ENCODE measurements at regions not wholly inside any gene's neighbourhood (a gene's known extent, or its start where the extent isn't known, plus 50 kb on each side); places are given as distances from the start of the nearest gene placed in this dataset.

DNA sequence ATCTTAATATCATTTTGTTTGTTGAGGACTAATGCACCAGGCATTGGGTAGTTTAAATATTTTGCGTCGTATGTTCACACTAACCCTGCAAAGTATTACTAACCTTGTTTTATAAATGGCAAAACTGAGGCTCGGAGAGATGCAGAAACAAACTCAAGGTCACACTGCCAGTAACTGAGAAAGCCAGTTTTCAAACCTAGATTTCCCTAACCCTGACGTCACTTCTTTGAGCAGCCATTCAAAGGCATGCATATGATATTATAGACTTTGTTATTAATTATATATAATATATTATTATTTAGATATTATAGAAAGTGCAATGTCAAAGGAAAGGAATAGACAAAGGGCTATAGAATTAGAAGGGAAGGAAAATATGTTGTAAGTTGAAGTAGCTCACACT lies 167.6 kb upstream of the EOMES start:
- no peaks in the 10 kb centered on the region for H3K9me3 ChIP-seq (replicated peaks; ENCODE audit: control insufficient read depth, insufficient read depth, low read length)
- no peak for FAIRE-seq
- no TSS peak for BruUV-seq (replicated peaks)
- TF ChIP-seq POLR2A (IDR thresholded peaks at IDR 0.05; ENCODE audit: low read depth, low read length), result no peak
- TF ChIP-seq GATA2 (IDR thresholded peaks at IDR 0.05; ENCODE audit: insufficient read depth, insufficient read length, low read depth, low read length), result no peak
- TF ChIP-seq, protein P1, sequence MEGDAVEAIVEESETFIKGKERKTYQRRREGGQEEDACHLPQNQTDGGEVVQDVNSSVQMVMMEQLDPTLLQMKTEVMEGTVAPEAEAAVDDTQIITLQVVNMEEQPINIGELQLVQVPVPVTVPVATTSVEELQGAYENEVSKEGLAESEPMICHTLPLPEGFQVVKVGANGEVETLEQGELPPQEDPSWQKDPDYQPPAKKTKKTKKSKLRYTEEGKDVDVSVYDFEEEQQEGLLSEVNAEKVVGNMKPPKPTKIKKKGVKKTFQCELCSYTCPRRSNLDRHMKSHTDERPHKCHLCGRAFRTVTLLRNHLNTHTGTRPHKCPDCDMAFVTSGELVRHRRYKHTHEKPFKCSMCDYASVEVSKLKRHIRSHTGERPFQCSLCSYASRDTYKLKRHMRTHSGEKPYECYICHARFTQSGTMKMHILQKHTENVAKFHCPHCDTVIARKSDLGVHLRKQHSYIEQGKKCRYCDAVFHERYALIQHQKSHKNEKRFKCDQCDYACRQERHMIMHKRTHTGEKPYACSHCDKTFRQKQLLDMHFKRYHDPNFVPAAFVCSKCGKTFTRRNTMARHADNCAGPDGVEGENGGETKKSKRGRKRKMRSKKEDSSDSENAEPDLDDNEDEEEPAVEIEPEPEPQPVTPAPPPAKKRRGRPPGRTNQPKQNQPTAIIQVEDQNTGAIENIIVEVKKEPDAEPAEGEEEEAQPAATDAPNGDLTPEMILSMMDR (IDR thresholded peaks at IDR 0.05; ENCODE audit: extremely low read depth in 1 of 2, insufficient read depth in 1 of 2, low read depth in 1 of 2, low read length in 2 of 2), result no peak
- no peak for TF ChIP-seq MYC (IDR thresholded peaks at IDR 0.05; ENCODE audit: low read depth, low read length)
- TF ChIP-seq FOS (IDR thresholded peaks at IDR 0.05; ENCODE audit: borderline replicate concordance, insufficient read depth, low read length), result no peak
- no peak for TF ChIP-seq JUN (IDR thresholded peaks at IDR 0.05; ENCODE audit: borderline replicate concordance, insufficient read depth, insufficient read length, low read depth)
- no peak for TF ChIP-seq POLR2AphosphoS5 (IDR thresholded peaks at IDR 0.05; ENCODE audit: insufficient read depth, low read depth, low read length)
- POLR2A ChIA-PET, result no interaction called here
- DNase-seq (ENCODE audit: low read depth, low spot score), result no peak
- H4K20me1 ChIP-seq (replicated peaks; ENCODE audit: control insufficient read depth, extremely low read depth, insufficient read depth, low read length), result no peaks in the 10 kb centered on the region
- no peak overlapping the region for H3K9ac ChIP-seq (replicated peaks; ENCODE audit: extremely low read depth, insufficient read depth, low read length)
- intact Hi-C loops (cut with micrococcal nuclease) (no loop called here), dilution Hi-C loops (cut with MboI; ENCODE audit: extremely low pct_ligation_motif_present, low sequenced_read_pairs) (no loop called here)
- no peak overlapping the region for H3K4me2 ChIP-seq (ENCODE audit: insufficient read depth, low read length)
- H3K27me3 ChIP-seq (ENCODE audit: control insufficient read depth in 2 of 2, insufficient read depth in 2 of 2, low read length in 2 of 2), result no peaks in the 10 kb centered on the region
- H3K4me1 ChIP-seq (ENCODE audit: control insufficient read depth, extremely low read depth, insufficient read depth, low read length), result no peaks in the 10 kb centered on the region
- no peaks in the 10 kb centered on the region for H3K9me1 ChIP-seq (replicated peaks; ENCODE audit: control insufficient read depth, extremely low read depth, insufficient read depth, low read length)
- H3K79me2 ChIP-seq (ENCODE audit: control insufficient read depth, insufficient read depth, low read length), result no peaks in the 10 kb centered on the region
- H3K27ac ChIP-seq (ENCODE audit: insufficient read depth, low read depth, low read length), result no peak overlapping the region
- CTCF ChIA-PET, result no interaction called here
- no peaks in the 10 kb centered on the region for H3K36me3 ChIP-seq (ENCODE audit: control insufficient read depth in 2 of 2, extremely low read depth in 1 of 2, insufficient read depth in 2 of 2, low read length in 2 of 2)
- no peak overlapping the region for H3K4me3 ChIP-seq (replicated peaks in 1 of 3; ENCODE audit: insufficient read depth in 1 of 3, low read depth in 1 of 3, low read length in 3 of 3)
- no peak overlapping the region for H2AFZ ChIP-seq (ENCODE audit: low read depth, low read length)

DNA sequence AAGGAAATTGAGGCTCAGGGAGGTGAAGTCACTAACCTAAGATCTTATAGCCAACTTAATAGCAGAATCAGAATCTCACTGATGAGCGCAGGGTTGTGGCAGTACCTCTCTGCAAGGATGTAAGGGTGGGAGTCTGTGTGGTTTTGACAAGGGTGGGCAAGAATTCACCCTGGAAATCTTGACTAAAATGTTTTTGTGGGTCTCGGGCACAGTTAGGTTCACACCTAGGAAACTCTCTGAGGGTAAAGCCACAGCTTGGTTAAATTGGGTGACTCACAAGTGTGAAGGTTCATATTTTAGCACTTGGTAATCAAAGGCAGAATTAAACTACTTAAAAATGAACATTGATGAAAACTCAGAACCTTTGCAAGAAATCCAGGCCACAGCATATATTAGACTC lies 178.2 kb upstream of the EOMES start:
- dilution Hi-C loops (cut with MboI; ENCODE audit: extremely low pct_ligation_motif_present, low sequenced_read_pairs) (no loop called here), intact Hi-C loops (cut with micrococcal nuclease) (no loop called here)
- CTCF ChIA-PET, result no interaction called here
- no peaks in the 10 kb centered on the region for H3K36me3 ChIP-seq (ENCODE audit: control insufficient read depth in 2 of 2, extremely low read depth in 1 of 2, insufficient read depth in 2 of 2, low read length in 2 of 2)
- no peak overlapping the region for H3K9ac ChIP-seq (replicated peaks; ENCODE audit: extremely low read depth, insufficient read depth, low read length)
- H4K20me1 ChIP-seq (replicated peaks; ENCODE audit: control insufficient read depth, extremely low read depth, insufficient read depth, low read length), result no peaks in the 10 kb centered on the region
- no peaks in the 10 kb centered on the region for H3K79me2 ChIP-seq (ENCODE audit: control insufficient read depth, insufficient read depth, low read length)
- DNase-seq (ENCODE audit: low read depth, low spot score) (no peak), FAIRE-seq (no peak)
- H2AFZ ChIP-seq (ENCODE audit: low read depth, low read length), result no peak overlapping the region
- no peak overlapping the region for H3K4me3 ChIP-seq (replicated peaks in 1 of 3; ENCODE audit: insufficient read depth in 1 of 3, low read depth in 1 of 3, low read length in 3 of 3)
- no TSS peak for BruUV-seq (replicated peaks)
- no peak overlapping the region for H3K4me2 ChIP-seq (ENCODE audit: insufficient read depth, low read length)
- POLR2A ChIA-PET, result no interaction called here
- H3K4me1 ChIP-seq (ENCODE audit: control insufficient read depth, extremely low read depth, insufficient read depth, low read length), result no peaks in the 10 kb centered on the region
- no peak overlapping the region for H3K27ac ChIP-seq (ENCODE audit: insufficient read depth, low read depth, low read length)
- H3K27me3 ChIP-seq (ENCODE audit: control insufficient read depth in 2 of 2, insufficient read depth in 2 of 2, low read length in 2 of 2), result no peaks in the 10 kb centered on the region
- no peaks in the 10 kb centered on the region for H3K9me3 ChIP-seq (replicated peaks; ENCODE audit: control insufficient read depth, insufficient read depth, low read length)
- no peaks in the 10 kb centered on the region for H3K9me1 ChIP-seq (replicated peaks; ENCODE audit: control insufficient read depth, extremely low read depth, insufficient read depth, low read length)
- no peak for TF ChIP-seq GATA2 (IDR thresholded peaks at IDR 0.05; ENCODE audit: insufficient read depth, insufficient read length, low read depth, low read length)
- no peak for TF ChIP-seq MYC (IDR thresholded peaks at IDR 0.05; ENCODE audit: low read depth, low read length)
- TF ChIP-seq JUN (IDR thresholded peaks at IDR 0.05; ENCODE audit: borderline replicate concordance, insufficient read depth, insufficient read length, low read depth), result no peak
- TF ChIP-seq, protein P2, sequence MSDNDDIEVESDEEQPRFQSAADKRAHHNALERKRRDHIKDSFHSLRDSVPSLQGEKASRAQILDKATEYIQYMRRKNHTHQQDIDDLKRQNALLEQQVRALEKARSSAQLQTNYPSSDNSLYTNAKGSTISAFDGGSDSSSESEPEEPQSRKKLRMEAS (IDR thresholded peaks at IDR 0.05; ENCODE audit: insufficient read depth, insufficient read length), result no peak
- TF ChIP-seq POLR2A (IDR thresholded peaks at IDR 0.05; ENCODE audit: low read depth, low read length), result no peak
- TF ChIP-seq, protein P1 (IDR thresholded peaks at IDR 0.05; ENCODE audit: extremely low read depth in 1 of 2, insufficient read depth in 1 of 2, low read depth in 1 of 2, low read length in 2 of 2), result no peak
- no peak for TF ChIP-seq POLR2AphosphoS5 (IDR thresholded peaks at IDR 0.05; ENCODE audit: insufficient read depth, low read depth, low read length)
- no peak for TF ChIP-seq FOS (IDR thresholded peaks at IDR 0.05; ENCODE audit: borderline replicate concordance, insufficient read depth, low read length)
- no peak for TF ChIP-seq EZH2 (IDR thresholded peaks at IDR 0.05; ENCODE audit: borderline replicate concordance, low read depth, low read length, severe bottlenecking)
